ENCODE measurements at regions not wholly inside any gene's neighbourhood (a gene's known extent, or its start where the extent isn't known, plus 50 kb on each side); places are given as distances from the start of the nearest gene placed in this dataset.
"Not testable (repeated sequence)": the region's sequence is repeated elsewhere in the genome, so short reads cannot be mapped to it uniquely, and the experiment has no call there.

GRCh38 chr4:102210806-102211205 lies 134.5 kb downstream of the SLC39A8 start:
- DNase-seq: not testable (repeated sequence)

GRCh38 chr4:102204634-102205033 lies 140.6 kb downstream of the SLC39A8 start:
- not testable (repeated sequence) for DNase-seq

- DNase-seq: no peak
Measured at GRCh38 chr4:102196221-102196620, 149.1 kb downstream of the SLC39A8 start.

DNA sequence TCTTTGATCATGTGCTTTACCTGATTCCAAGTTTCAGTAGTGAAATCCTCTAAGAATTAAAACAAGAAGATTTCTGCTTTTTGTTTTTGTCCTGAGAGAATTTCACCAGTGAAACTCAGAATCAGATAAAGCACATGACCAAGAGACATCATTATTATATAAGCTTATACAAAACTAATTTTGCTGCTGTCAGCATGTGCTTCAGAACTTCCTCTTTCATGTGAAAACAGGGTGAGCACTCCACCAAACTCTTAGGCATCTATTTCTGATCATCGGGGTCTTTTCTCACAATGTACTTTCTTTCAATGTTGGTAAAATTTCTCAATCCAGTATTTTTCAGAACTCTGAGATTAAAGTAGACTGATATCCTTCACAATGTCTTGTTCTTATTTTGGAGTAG lies 152.1 kb downstream of the SLC39A8 start:
- no peak for DNase-seq

- no peak for DNase-seq
Measured at GRCh38 chr4:102180046-102180445, 165.2 kb downstream of the SLC39A8 start.

DNA sequence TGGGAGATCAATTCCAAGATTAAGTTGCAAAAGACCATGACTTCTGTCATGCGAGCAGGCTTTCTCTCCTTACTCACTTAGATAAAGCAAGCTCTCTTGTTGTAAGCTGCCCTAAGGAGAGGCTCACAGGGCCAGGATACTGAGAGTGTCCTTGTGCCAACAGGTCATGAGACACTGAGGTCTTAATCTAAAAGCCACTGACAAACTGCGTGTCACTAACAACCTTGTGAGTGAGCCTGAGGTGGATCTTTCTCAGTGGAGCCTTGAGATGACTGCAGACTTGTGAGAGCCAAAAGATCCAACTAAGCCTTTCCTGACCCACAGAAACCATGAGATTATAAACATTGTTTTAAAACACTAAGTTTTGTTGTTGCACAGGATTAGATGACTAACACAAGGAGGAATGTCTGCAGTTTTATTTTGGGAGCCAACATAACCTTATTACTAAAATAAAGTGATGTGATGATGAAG lies 170.5 kb downstream of the SLC39A8 start:
- DNase-seq: no peak

GRCh38 chr4:102172341-102172740 lies 172.9 kb downstream of the SLC39A8 start:
- DNase-seq: no peak

DNA sequence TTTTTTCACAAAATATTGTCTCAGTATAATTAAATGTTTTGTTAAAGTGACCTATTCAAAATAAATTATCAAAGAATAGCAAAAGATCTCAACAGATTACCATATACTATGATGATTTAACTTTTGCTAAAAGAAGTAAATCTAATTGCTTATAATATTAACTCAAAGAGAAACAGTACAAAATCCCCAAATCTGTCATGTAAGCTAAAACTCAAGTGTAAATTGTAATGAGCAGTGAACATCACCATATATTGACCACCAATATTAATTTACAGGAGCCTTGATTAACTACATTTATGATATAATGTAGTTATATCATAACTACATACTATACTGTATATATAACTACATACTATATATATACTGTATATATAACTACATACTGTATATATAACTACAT lies 174.4 kb downstream of the SLC39A8 start:
- DNase-seq: no peak

- peak; percentile 95 to 97 for DNase-seq
Measured at GRCh38 chr4:102169345-102169744, 175.9 kb downstream of the SLC39A8 start.

GRCh38 chr4:102168580-102168979 lies 176.7 kb downstream of the SLC39A8 start:
- DNase-seq: peak; percentile 44 to 71

- DNase-seq: no peak
Measured at GRCh38 chr4:102165584-102165983, 179.7 kb downstream of the SLC39A8 start.

DNA sequence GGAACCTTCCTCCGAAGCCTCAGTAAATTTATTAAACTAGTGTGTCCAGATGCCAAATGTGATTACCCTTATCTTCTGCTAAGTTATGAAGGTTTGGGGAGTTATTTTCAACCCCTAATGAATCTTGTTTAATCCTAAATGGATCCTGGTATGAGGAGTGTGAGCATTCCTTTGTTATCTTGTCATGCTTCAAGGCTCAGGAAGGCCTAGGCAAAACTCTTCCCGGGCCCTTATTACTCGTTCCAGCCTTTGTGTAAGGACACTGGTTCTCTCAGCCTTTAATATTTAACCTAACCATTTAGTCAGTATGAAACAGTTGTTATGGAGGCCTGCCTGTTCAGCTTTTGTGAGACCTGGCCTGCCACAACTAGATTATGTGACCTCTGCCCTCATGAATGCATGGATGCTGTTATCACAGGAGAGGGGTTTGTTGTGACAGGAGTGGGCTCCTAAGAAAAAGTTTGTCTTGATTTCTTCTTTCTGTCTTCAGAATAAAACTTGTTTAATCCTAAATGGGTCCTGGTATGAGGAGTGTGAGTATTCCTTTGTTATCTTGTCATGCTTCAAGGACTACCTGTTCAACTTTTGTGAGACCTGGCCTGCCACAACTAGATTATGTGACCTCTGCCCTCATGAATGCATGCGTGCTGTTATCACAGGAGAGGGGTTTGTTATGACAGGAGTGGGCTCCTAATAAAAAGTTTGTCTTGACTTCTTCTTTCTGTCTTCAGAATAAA lies 181.7 kb downstream of the SLC39A8 start:
- DNase-seq: no peak

- DNase-seq: no peak
Measured at GRCh38 chr4:102157984-102158383, 187.3 kb downstream of the SLC39A8 start.

- DNase-seq: no peak
Measured at GRCh38 chr4:102153391-102153790, 191.9 kb downstream of the SLC39A8 start.

DNA sequence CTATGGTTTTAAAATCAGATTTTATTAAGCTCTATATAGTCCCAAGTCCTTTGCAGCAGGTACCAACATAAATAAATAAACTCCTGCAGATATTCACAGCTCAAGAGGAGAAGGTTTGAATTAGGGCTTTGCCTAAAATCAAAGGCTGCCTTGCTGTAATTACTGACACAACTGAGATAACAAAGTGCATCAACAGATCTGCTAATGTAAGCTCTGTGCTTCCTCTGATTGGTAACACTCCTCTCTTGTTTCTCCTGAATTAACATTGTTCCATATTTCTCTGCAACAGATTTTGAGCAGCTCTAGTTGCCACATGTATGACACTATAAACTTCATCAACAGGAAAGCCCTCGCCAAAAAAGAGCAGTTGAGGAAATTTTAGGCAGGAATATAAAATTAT lies 193.6 kb downstream of the SLC39A8 start:
- no peak for DNase-seq

- DNase-seq: no peak
Measured at GRCh38 chr4:102143433-102143832, 201.8 kb downstream of the SLC39A8 start.

DNA sequence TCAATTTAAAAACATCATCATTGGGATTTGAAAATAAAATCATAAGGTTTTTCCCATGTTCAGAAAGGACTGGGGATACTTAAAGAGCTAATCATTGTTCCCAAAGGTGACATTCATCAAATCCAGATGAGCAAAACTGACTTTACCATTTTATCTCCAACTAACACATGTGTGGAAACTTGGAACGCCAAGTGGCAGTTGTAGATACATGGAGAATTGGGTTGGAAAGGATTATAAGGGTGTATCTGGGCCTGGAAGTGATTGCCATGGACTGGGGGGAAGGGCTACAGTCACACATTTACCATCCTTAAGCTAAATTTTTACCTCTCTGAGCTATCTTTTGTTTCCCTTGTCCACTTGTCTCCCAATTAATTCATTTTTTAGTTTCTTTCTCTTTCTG lies 203.4 kb downstream of the SLC39A8 start:
- DNase-seq: no peak

DNA sequence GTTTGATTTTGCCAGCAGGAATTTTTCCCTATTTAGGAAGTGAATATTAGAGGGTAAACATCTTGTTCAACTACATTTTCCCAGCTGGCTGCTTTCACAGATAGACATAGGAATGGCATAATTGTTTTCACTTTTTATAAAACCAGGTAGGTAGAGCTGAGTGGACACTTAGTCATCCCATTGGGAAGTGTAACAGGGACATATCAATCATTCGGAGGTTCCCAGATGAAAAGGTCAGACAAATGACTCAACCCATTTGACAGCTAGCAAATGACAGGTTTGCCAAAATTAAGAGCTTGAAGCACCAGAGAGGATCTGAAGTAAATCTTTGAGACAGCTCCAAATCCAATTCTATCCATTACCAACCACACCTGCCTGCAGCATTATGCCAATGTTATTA lies 205.3 kb downstream of the SLC39A8 start:
- DNase-seq: peak in 1 of 2 experiments; percentile 24

GRCh38 chr4:102139132-102139573 lies 206.1 kb downstream of the SLC39A8 start:
- DNase-seq: peak; percentile 17 to 57

- DNase-seq: no peak
Measured at GRCh38 chr4:102137217-102137616, 208.1 kb downstream of the SLC39A8 start.

DNA sequence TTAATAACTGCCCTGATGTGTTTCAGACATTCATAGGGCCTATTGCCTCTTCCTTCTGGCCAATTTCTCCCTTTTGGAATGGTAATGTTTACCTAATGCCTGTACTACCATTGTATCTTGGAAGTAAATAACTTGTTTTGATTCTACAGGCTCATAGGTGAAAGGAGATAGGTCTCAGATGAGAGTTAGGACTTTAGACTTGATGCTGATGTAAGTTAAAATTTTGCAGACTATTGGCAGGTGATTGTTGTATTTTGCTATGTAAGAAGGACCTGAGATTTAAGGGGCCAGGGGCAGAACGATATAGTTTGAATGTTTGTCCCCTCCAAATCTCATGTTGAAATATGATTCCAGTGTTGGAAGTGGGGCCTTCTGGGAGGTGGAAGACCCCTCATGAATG lies 215.5 kb downstream of the SLC39A8 start:
- no peak for DNase-seq

Data from NCI-H446 (cell line).